ENCODE measurements at regions not wholly inside any gene's neighbourhood (a gene's known extent, or its start where the extent isn't known, plus 50 kb on each side); places are given as distances from the start of the nearest gene placed in this dataset.
A peak's percentile ranks its signal among the peaks of the same experiment; 100 is the strongest.
"Not testable (repeated sequence)": the region's sequence is repeated elsewhere in the genome, so short reads cannot be mapped to it uniquely, and the experiment has no call there.

DNA sequence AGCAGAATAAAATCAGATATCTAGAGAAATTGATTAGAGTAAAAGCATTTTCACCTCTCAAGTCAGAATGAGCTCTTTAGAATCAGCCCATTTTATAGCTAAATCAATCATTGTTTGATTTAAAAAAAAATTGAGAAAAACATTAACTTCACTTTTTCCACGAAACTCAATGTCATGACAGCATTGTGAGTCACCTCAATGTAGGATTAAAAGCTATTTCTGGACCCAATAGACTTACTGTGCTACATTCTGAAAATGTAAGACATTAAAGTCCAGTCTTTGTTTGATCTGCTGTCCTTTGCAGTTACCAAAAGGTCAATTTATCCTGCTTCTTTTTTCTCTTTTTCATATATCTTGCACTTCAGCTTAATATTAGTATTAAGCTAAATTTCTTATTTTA lies 519.4 kb upstream of the ZNF337 start:
- DNase-seq (ENCODE audit: low spot score), result no peak

DNA sequence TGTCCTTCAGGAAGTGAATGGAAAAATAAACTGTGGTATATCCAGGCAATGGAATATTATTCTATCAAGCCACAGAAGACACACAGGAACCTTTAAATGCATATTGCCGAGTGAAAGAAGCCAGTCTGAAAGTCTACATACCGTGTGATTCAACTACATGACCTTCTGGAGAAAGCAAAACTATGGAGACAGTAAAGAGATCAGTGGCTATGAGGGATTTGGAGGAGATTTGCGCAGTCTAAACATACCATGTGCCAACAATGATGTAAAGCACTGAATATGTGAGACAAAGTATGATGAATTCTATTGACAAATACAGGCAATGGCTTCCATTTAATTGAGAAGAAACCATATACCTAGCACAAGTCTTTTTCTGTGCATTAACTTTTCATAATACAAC lies 518.3 kb upstream of the ZNF337 start:
- DNase-seq (ENCODE audit: low spot score), result no peak

DNA sequence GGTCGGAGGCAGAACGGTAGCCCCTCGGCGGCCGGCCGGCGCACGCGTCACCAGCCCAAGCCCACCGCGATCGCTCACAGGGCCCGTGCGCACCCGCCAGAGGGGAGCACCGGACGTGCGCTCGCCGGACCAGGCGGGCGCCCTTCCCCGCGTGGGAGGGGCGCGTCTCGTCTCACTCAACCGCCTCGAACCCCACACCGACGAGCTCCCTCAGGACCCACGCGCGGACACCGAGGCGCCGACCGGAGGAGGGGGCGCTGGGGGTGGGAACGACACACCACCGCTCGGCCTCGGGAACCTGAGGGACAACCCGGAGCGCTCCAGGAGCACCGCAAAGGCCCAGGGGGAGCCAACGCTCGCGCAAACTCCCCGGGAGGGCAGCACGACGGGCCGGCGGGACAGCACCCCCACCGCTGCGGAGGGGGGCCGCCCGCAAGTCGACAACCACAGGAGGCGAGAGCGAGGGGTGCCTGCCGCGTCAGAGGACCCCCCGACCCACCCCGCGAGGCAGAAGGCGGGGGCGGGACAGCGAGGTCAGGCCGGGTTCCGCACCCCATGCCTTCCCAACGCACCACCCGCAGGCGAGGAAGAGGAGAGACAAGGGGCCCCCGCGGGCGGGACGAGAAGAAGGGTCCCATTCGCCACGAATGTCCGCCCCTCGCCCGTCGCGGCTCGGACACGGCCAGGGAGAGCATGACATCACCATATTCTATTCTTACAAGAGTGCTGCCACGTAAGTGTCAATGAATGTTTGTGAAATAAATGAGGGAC lies 512.7 kb upstream of the ZNF337 start:
- DNase-seq (ENCODE audit: low spot score), result no peak

DNA sequence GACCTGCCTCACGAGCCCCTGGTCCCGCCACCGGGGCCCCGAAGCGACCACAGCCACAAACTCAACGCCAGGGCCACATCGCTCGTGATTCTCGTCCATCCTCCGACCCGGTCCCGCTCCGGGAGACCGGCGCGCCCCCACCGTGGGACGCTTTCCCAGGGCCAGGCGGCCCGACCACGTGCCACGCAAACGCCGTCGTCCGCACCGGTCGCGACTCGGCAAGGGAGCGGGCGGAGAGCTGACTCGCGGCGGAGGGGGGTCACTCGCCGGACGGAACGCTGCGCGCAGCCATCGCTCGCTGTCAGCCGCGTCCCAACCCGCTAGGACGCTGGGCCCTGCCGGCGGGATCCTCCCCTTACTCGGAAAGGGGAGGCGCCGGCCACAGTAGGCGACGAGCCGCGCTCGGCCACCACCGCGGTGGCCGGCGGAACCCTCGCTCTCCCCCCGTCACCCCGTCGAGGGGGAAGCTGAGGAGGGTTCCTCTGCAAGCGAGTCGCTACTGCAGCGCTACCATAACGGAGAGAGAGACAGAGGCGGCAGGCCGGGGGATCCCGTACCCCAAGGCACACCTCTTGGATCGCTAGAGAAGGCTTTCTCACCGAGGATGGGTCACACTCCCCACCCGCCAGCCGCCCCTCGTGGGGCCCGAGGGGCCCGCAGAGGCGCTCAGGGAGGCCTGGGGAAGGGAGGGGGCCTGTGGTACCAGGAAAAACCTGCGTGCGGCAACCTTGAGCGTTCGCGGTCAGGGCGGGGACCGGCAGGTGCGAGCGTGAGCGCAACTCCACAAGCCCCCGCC lies 511.8 kb upstream of the ZNF337 start:
- DNase-seq (ENCODE audit: low spot score), result peak; percentile 31

DNA sequence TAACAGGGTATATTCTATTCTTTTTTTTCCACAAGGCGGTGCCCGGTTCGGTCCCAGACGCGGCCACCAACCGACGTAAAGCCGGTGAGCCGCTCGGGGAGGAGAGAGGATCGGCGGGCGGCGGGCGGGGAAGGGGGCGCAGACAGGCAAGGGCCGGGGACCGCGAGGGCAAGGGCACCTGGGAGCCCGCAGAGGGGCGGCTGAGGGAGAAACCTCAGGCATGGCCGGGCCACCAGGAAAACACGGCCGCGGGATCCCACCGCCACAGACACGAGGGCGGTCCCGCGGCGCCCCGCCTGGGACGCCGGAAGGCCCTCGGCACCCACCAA lies 511.3 kb upstream of the ZNF337 start:
- DNase-seq (ENCODE audit: low spot score), result not testable (repeated sequence)

DNA sequence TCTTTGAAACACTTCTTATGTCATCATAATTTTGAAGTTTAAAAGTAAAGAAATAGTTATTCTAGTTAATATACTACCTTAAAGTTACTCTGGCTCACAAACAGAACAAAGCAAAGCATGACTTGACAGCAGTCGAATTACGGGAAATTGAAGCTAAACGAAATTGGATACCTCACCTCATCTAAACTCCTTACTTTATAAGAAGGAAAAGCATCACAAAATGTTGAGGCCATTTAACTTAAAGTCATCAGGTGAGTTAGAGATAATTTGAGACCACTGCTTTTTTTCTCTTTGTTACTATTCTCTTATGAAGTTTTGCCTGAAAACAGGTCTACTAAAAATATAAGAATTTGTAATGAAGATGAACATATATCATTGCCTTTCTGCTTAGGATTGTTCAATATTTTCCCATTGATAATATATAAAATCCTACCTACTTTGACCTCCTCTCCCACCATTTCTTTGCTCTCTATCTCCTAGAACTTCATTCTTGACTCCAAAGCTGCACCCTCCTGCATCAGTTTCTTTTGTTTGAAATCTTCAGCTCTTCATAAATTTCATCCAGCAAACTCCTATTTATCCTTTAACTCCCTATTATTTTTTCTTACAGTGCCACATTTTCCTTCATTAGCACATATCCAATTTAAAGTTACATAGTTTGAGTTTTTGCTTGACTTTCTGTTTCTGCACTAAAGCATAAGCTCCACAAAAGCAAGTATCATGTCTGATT lies 510.7 kb upstream of the ZNF337 start:
- no peak for DNase-seq (ENCODE audit: low spot score)

DNA sequence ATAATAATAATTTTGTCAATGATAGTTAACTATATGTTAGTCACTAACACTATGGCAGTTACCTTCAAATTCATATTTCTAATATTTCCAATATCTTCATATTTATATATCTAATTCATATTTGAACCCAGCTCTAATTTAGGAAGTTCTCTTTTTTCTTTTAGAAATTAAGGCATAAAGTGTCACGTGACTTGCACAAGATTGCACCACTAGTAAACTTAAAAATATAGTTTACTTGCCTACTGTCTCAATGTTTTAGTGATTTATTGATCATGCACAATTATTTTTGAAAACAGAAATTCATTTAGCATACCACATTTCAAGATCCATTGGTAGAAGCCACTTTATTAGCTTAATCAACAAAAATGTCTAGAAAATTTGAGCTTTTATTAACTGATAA lies 508.7 kb upstream of the ZNF337 start:
- no peak for DNase-seq (ENCODE audit: low spot score)

DNA sequence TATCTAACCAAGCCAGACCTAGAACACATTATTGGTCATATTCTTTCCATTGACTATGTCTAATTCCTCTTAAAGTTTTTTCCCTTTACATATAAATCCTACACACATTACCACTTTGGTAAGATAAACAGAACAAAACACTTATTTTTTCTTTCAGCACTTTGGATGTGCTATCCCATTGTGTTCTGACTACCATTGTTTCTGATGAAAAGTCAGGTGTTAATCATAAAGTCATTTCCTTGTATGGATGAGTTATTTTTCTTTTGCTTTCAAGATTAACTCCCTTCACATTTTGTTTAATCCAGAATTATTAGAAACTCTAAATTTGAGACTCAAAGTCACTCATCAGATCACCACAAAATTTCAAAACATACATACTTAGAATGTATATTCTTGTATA lies 504.4 kb upstream of the ZNF337 start:
- not testable (repeated sequence) for DNase-seq (ENCODE audit: low spot score)

DNA sequence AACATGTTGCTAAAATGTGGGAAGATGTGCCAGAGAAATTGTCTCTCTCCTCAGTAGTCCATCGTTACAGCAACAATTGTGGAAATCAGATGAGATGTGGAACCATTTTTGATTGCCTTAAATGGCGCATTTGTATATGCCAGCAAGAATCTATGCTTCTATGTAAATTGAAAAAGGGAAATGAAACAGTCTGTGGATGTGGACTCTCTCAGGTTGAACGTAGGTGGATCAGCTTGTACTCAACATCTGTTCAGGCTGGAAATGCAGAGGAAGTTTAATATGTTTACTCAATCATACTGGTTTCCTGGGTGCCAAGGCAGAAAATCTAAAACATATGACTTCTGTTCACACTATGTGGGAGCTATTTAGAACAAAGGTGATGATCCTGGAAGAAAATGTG lies 490.7 kb upstream of the ZNF337 start:
- DNase-seq (ENCODE audit: low spot score), result not testable (repeated sequence)

DNA sequence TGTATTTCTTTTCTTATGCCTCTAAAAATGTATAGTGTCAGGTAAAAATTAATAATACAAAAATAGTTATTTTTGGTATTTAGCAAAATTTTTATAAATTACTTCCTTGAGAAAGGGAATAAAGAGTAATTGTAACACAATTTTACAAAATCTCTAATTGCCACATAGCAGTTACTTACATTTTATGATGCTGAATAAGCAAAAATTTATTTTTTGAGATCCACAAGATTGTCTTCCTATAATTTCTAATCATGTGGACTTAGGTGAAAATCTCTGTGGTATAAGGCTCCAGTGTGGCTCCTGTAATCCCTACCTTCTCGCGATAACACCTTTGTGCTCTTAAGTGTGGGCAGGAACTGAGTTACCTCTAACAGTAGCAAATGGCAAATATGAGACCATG lies 487.1 kb upstream of the ZNF337 start:
- DNase-seq (ENCODE audit: low spot score), result not testable (repeated sequence)

DNA sequence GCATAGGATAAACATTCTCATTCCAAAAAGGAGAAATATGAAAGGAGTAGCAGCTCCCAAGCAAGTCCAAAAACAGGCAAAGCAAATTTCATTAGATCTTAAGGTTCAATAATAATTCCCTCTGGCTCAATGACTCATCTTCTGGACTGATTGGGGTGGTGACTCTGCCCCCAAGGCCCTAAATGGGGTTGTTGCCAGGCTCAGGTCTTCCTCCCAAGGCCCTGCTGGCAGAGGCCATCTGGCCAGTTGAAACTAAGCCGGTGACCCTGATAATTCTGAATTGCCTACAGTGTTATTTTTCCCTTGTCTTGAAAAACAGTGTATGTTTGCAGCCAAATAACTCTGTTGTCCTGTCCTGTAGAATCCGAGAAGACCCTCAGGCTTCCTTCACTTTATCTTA lies 484.7 kb upstream of the ZNF337 start:
- not testable (repeated sequence) for DNase-seq (ENCODE audit: low spot score)

DNA sequence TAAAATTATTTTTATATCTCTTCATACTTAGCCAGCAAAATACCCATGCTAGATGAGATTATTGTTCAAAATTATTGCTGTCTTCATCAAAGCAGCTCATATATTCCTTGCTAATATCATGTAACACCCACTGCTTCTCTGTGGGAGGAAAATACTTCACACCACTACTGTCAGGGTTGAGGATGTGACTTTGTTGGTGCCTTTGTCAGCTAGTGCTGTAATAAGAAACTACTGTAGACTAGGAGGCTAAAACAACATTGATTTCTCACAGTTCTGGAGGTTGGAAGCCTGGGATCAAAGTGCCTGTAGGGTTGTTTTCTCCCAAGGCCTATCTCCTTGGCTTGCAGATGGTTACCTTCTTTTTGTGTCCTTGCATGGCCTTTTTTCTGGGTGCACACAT lies 475.2 kb upstream of the ZNF337 start:
- DNase-seq (ENCODE audit: low spot score), result not testable (repeated sequence)

DNA sequence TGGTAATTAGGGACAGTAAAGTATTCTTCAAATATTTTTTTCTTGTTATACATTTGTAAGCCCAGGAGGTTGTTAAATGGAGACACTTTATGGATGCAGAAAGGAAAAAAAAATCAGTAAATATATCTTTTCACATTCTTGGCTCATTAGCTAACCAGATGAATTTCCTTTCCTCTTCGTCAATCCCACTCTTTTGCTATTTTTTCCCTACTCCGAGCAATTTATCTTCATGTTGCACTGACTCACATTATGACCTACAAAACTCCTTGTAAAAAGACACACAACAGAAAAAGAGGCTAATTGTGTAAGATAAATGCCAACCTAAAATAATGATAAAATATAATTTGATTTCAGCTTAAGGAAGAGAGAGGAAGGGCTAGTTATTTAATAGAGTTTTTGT lies 472.9 kb upstream of the ZNF337 start:
- DNase-seq (ENCODE audit: low spot score), result no peak

DNA sequence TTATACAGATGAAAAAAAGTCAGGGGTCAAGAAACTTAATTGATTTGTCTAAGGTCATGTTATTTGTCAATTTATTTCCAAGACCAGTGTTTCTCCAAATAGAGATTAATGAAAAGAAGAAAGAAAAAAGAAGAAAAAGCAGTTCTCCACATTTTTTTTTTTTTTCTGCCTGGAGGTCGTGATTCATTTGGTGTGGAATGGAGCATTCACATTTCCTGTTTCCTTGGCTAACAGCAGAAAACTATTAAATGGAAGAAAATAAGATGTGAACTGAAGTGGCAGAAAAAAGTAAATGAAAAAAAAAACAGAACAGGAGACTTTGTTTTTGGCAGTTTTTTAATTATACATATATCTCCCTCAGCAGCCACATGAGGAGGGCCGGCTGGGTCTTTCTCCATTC lies 470.8 kb upstream of the ZNF337 start:
- no peak for DNase-seq (ENCODE audit: low spot score)

DNA sequence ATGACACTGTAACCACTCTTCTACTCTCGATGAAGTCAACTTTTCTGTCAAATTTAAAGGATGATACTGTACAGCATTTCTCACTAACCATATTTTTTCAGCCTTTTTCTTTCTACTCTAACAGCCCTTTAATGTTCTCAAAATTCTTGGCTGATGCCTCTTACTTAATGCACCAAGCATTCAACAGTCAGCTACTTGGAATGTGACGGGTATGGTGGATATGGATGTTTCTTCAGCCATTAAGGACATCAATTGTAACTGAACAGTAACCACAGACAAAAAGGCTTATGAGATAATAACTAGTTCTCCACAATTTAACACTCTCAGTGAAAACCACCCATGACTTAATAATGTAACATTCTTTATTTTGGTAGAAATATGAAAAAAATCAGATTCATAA lies 467.2 kb upstream of the ZNF337 start:
- peak; percentile 43 for DNase-seq (ENCODE audit: low spot score)

DNA sequence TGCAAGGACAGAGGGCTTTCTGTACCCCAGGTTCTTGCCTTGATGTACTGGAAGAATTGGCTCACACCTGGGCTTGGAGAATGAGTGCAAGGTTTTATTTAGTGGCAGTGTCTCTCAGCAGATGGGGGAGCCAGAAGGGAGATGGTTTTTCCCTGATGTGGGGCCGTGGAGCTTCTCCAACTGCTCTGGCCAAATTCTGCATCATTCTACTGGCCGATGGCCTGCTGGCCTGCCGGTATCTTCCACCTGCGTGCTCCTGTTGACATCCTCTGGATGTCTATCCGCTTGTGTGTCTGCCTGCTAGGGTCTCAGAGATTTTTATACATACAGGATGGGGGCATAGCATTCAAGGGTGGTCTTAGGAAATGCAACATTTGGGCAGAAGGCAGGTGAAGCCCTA lies 466.5 kb upstream of the ZNF337 start:
- not testable (repeated sequence) for DNase-seq (ENCODE audit: low spot score)

DNA sequence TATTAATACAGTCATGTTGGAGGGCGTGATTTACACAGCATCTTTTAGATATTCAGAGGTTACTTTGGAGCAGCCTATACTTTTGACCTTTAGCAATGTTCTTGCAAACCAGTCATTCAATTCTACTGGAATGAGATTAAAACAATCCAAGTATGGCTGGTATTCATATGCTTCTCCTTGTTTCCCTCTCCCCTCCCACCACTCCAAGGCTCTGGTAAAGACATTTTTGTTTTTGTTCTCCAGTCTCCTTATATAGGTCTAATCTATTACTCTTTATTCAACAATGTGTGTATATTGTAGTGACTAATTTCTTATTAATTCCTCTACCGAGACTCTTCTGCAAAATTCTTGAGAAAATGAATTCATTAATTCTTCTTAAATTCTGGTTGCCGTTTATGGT lies 465.1 kb upstream of the ZNF337 start:
- DNase-seq (ENCODE audit: low spot score), result not testable (repeated sequence)

DNA sequence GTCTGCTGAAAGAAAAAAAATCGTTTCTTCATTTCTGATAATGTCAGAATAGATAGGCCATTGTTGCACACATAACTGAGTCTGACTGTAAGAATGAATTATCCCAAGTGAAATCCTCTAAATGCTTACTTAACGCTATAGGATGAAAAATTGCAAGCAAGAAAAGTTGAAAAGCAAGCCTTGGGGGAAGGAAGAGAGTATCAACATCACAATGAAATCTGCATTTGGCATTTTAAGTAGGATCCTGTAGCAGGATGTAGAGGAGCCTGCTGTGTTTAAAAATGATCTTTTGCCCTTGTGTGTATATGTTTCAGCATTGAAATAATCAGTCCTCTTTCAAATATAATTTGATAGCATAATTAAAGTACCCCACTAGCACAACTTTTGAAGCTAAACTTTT lies 464.3 kb upstream of the ZNF337 start:
- not testable (repeated sequence) for DNase-seq (ENCODE audit: low spot score)

DNA sequence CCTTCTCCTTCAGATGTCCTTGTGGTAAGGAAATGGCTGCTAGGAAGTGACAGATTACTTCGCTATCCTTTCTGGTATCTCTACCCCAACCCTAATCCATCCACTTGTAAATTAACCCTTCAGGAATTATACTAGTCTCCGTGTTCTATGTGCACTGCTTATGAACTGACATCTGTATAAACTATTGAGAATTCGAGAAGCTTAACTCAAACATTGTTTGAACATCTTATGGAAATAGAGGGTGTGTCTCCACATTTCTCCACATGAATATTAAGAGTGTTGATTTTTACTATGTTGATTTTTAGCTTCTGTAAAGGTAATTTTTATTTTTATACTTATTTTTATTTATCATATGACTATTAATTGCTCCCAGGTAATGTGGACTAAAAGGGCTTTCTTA lies 457.6 kb upstream of the ZNF337 start:
- no peak for DNase-seq (ENCODE audit: low spot score)

DNA sequence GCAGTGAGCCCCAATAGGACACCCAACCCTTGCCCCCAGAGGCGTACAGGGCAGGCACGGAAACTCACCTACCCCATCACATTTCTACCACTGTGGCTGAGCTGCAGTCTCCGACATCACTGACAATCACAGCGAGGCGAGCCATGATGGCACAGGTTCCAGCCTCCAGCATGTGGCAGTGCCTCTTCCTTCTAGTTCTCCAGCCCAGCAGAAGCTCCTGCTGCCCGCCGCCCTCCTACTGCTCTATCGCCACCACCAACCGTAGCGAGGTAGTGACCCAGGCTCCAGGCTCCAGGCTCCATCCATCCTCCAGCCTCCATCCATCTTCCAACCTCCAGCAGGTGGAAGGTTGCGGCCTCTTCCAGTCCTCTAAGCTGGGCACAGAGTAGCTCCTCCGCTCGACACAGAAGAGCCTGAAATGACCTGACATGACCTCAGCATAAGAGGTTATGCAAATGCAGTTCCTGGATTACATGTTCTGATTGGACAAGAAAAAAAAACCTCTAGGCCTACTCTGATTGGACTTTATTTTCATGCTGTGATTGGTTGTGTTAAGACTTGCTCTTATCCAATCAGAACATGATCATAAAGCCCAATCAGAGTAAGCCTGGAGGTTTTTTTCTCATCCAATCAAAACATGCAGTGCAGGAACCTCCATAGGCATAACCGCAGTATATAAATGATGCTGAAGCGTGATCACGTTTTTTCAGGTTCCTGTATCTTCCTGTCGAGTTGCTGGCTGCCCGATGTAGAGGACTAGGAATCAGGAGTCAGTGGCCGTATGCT lies 438.9 kb upstream of the ZNF337 start:
- no peak for DNase-seq (ENCODE audit: low spot score)

DNA sequence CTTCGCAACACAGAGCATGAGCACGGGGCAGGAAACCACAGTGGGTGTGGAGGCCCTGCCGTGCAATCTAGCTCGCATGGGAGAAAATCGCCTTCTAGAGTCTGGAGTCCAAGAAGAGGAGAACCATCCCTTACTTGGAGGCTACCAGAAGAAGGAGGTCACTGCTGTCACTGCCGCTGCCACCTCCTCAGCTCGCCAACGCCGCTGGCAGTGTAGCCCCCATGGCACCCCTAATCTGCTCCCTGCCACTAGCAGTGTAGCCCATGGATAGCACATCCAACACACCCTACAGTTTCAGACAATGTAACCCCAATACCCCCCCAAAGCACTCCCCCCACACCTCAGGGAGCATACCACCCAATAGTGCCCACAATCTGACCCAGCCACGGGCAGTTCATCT lies 438.0 kb upstream of the ZNF337 start:
- no peak for DNase-seq (ENCODE audit: low spot score)

DNA sequence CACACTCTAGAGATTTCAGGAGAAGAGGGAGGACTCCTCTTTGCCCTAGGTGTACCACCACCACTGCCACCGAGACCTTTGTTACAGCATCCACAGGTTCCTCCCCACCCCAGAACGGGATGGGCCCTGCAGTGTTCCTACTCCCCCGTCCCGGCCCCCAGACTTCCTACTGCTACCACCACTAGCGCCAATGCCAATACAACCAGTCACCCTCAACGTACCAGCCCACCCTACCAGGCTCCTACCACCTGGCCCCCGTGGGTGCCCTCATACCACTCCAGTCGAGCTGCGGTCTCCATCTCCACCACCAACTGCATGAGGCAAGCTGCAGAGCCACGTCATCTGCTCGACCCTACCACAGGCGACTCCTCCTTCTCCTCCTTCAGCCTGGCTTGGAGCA lies 437.1 kb upstream of the ZNF337 start:
- DNase-seq (ENCODE audit: low spot score), result not testable (repeated sequence)
